ENCODE measurements at regions not wholly inside any gene's neighbourhood (a gene's known extent, or its start where the extent isn't known, plus 50 kb on each side); places are given as distances from the start of the nearest gene placed in this dataset.

- no peak overlapping the region for H3K9ac ChIP-seq (ENCODE audit: low read length in 3 of 3)
- no peak for FAIRE-seq
- intact Hi-C loops (cut with DNase I), result no loop called here
- no peak overlapping the region for H3K4me3 ChIP-seq (ENCODE audit: low read length in 3 of 3)
- H3K36me3 ChIP-seq (ENCODE audit: control insufficient read depth in 2 of 3, insufficient read depth in 3 of 3, low read length in 3 of 3), result no peaks in the 10 kb centered on the region
- H3K27ac ChIP-seq (ENCODE audit: low read depth in 2 of 2, low read length in 2 of 2), result no peak overlapping the region
- peaks cover 0 to 2% (median 0%) of the 10 kb centered on the region in 3 donors for H3K4me1 ChIP-seq (ENCODE audit: control insufficient read depth in 2 of 3, insufficient read depth in 2 of 3, low read depth in 1 of 3, low read length in 3 of 3)
- peaks cover 0 to 4% (median 0%) of the 10 kb centered on the region in 3 donors for H3K9me3 ChIP-seq (ENCODE audit: control insufficient read depth in 2 of 3, insufficient read depth in 1 of 3, low read length in 3 of 3)
- peak in 2 of 5 donors; percentile 25 to 44 for DNase-seq
- H3K27me3 ChIP-seq (ENCODE audit: control insufficient read depth, insufficient read depth, low read length), result no peaks in the 10 kb centered on the region
- TF ChIP-seq, protein P1, sequence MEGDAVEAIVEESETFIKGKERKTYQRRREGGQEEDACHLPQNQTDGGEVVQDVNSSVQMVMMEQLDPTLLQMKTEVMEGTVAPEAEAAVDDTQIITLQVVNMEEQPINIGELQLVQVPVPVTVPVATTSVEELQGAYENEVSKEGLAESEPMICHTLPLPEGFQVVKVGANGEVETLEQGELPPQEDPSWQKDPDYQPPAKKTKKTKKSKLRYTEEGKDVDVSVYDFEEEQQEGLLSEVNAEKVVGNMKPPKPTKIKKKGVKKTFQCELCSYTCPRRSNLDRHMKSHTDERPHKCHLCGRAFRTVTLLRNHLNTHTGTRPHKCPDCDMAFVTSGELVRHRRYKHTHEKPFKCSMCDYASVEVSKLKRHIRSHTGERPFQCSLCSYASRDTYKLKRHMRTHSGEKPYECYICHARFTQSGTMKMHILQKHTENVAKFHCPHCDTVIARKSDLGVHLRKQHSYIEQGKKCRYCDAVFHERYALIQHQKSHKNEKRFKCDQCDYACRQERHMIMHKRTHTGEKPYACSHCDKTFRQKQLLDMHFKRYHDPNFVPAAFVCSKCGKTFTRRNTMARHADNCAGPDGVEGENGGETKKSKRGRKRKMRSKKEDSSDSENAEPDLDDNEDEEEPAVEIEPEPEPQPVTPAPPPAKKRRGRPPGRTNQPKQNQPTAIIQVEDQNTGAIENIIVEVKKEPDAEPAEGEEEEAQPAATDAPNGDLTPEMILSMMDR (IDR thresholded peaks at IDR 0.05; ENCODE audit: borderline replicate concordance, extremely low read depth, insufficient read depth), result no peak
Observed at GRCh38 chr2:224127871-224128501, 88.9 kb upstream of the SERPINE2 start.

DNA sequence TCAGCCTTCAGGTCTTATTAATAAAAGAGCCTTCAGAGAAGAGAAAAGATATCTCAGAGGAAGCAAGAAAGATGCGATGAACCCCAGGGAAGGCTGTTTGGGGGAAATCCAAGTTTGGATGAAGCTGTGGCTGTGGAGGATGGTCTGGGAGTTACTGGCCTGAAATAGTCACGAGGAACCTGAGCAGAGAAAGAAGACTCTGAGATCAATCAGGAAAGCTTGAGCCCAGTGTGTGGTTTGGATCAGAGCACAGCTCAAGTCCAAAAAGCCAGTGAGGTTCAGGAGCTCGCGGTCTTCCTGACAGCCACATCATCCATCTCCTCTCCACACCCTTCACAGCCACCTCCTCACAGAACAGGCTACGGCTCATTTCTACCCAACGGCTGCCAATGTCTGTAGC, 87.4 kb upstream of the SERPINE2 start:
- Histone ChIP-seq H3K27ac (ENCODE audit: low read depth in 2 of 2, low read length in 2 of 2) (no peak overlapping the region), H3K4me3 (ENCODE audit: low read length in 3 of 3) (no peak overlapping the region), H3K9me3 (ENCODE audit: control insufficient read depth in 2 of 3, insufficient read depth in 1 of 3, low read length in 3 of 3) (peaks cover 0 to 4% (median 0%) of the 10 kb centered on the region in 3 donors), H3K36me3 (ENCODE audit: control insufficient read depth in 2 of 3, insufficient read depth in 3 of 3, low read length in 3 of 3) (no peaks in the 10 kb centered on the region), H3K9ac (ENCODE audit: low read length in 3 of 3) (no peak overlapping the region), H3K4me1 (ENCODE audit: control insufficient read depth in 2 of 3, insufficient read depth in 2 of 3, low read depth in 1 of 3, low read length in 3 of 3) (peaks cover 0 to 2% (median 0%) of the 10 kb centered on the region in 3 donors), H3K27me3 (ENCODE audit: control insufficient read depth, insufficient read depth, low read length) (no peaks in the 10 kb centered on the region)
- intact Hi-C loops (cut with DNase I), result no loop called here
- DNase-seq (no peak), FAIRE-seq (no peak)
- TF ChIP-seq, protein P1 (IDR thresholded peaks at IDR 0.05; ENCODE audit: borderline replicate concordance, extremely low read depth, insufficient read depth), result no peak

DNA sequence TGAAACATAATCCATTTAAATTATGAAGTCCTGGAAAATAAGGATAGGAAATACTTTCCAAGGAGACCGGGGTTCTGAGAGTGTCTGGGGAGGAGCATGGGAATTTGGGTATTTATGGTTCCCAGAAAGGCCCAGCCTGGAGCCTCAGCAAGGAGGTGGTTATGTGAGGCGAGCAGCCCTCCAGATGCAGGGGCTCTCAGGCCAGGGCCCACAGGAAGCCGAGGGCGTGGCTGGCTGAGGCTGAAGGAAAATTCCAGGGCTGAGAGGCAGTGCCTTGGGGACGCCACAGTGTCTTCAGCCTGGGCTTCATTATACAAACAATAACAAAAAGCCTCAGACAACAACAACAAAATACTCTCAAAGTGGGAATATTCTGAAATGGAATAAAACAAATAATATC, 86.9 kb upstream of the SERPINE2 start:
- intact Hi-C loops (cut with DNase I), result no loop called here
- Histone ChIP-seq H3K27ac (ENCODE audit: low read depth in 2 of 2, low read length in 2 of 2) (no peak overlapping the region), H3K9me3 (ENCODE audit: control insufficient read depth in 2 of 3, insufficient read depth in 1 of 3, low read length in 3 of 3) (peaks cover 0 to 4% (median 0%) of the 10 kb centered on the region in 3 donors), H3K36me3 (ENCODE audit: control insufficient read depth in 2 of 3, insufficient read depth in 3 of 3, low read length in 3 of 3) (no peaks in the 10 kb centered on the region), H3K9ac (ENCODE audit: low read length in 3 of 3) (no peak overlapping the region), H3K4me3 (ENCODE audit: low read length in 3 of 3) (no peak overlapping the region), H3K27me3 (ENCODE audit: control insufficient read depth, insufficient read depth, low read length) (no peaks in the 10 kb centered on the region), H3K4me1 (ENCODE audit: control insufficient read depth in 2 of 3, insufficient read depth in 2 of 3, low read depth in 1 of 3, low read length in 3 of 3) (peaks cover 0 to 2% (median 0%) of the 10 kb centered on the region in 3 donors)
- peak in 1 of 5 donors; percentile 8 for DNase-seq
- TF ChIP-seq, protein P1 (IDR thresholded peaks at IDR 0.05; ENCODE audit: borderline replicate concordance, extremely low read depth, insufficient read depth), result no peak
- FAIRE-seq, result no peak

Data from kidney (tissue), 13 donors.